ENCODE measurements at regions not wholly inside any gene's neighbourhood (a gene's known extent, or its start where the extent isn't known, plus 50 kb on each side); places are given as distances from the start of the nearest gene placed in this dataset.

- no peak for TF ChIP-seq CTCF (IDR thresholded peaks at IDR 0.05; ENCODE audit: low read depth, low read length)
- no peak overlapping the region for H3K4me3 ChIP-seq (ENCODE audit: low read depth, low read length)
Observed at GRCh38 chr2:236417150-236417549, 152.5 kb upstream of the ACKR3 start.

GRCh38 chr2:236430584-236430983, 139.0 kb upstream of the ACKR3 start:
- no peak for TF ChIP-seq CTCF (IDR thresholded peaks at IDR 0.05; ENCODE audit: low read depth, low read length)

GRCh38 chr2:236434593-236434992, 135.0 kb upstream of the ACKR3 start:
- TF ChIP-seq CTCF (IDR thresholded peaks at IDR 0.05; ENCODE audit: low read depth, low read length): no peak

More at GRCh38 chr2:236430584-236430983, 139.0 kb upstream of the ACKR3 start:
- H3K4me3 ChIP-seq (ENCODE audit: low read depth, low read length): no peak overlapping the region

GRCh38 chr2:236440110-236440881, 129.3 kb upstream of the ACKR3 start:
- no peak for TF ChIP-seq CTCF (IDR thresholded peaks at IDR 0.05; ENCODE audit: low read depth, low read length)
- no peak overlapping the region for H3K4me3 ChIP-seq (ENCODE audit: low read depth, low read length)

More at GRCh38 chr2:236434593-236434992, 135.0 kb upstream of the ACKR3 start:
- H3K4me3 ChIP-seq (ENCODE audit: low read depth, low read length): no peak overlapping the region

- no peak for TF ChIP-seq CTCF (IDR thresholded peaks at IDR 0.05; ENCODE audit: low read depth, low read length)
Observed at GRCh38 chr2:236444187-236444586, 125.4 kb upstream of the ACKR3 start.

GRCh38 chr2:236445678-236446077, 123.9 kb upstream of the ACKR3 start:
- TF ChIP-seq CTCF (IDR thresholded peaks at IDR 0.05; ENCODE audit: low read depth, low read length): no peak
- no peak overlapping the region for H3K4me3 ChIP-seq (ENCODE audit: low read depth, low read length)

More at GRCh38 chr2:236444187-236444586, 125.4 kb upstream of the ACKR3 start:
- H3K4me3 ChIP-seq (ENCODE audit: low read depth, low read length): no peak overlapping the region

GRCh38 chr2:236446521-236446920, 123.1 kb upstream of the ACKR3 start:
- H3K4me3 ChIP-seq (ENCODE audit: low read depth, low read length): no peak overlapping the region
- no peak for TF ChIP-seq CTCF (IDR thresholded peaks at IDR 0.05; ENCODE audit: low read depth, low read length)

Data from WI38 (cell line).